Stimulated activated CD4-positive, alpha-beta T cell treated with anti-CD3 and anti-CD28 coated beads, Interleukin-1b, Interleukin-23, amount 100 ng/mL, for 24 hours (primary cell): ENCODE measurements at regions not wholly inside any gene's neighbourhood (a gene's known extent, or its start where the extent isn't known, plus 50 kb on each side); places are given as distances from the start of the nearest gene placed in this dataset.

Experiments used
- DNase-seq, 4 experiments: peaks; one replicate each; pipeline ENCODE4 v3.0.0-alpha.2; 2020; ENCODE audit warnings: low read depth in 4 of 4, low spot score in 1 of 4

GRCh38 chr11:105197071-105197815 is 57.7 kb upstream of the CARD18 start:
- no peak for DNase-seq

GRCh38 chr11:105193260-105193659 is 53.7 kb upstream of the CARD18 start:
- no peak for DNase-seq

- no peak for DNase-seq
Measured at GRCh38 chr11:105192115-105192514, 52.5 kb upstream of the CARD18 start.

- no peak for DNase-seq
Measured at GRCh38 chr11:105189581-105189980, 50.0 kb upstream of the CARD18 start.
